ENCODE measurements at regions not wholly inside any gene's neighbourhood (a gene's known extent, or its start where the extent isn't known, plus 50 kb on each side); places are given as distances from the start of the nearest gene placed in this dataset.

DNA sequence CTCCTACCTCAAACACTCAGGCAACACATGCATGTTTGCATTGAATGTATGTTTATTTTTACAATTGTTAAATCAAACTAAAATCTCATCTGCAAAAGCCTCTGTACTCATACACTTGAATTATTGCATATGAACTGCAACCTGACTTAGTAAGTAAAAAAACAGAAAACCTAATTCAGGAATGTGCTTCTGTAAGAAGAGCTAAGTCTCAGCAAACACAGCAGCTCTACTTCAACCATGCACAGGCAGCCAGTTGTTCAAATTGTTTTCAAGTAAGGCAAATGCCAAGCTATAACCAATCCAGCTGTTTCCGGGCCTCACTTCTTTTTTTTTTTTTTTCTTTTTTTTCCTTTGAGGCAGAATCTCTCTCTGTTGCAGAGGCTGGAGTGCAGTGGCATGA is 93.5 kb upstream of the MALRD1 start:
- Histone ChIP-seq H3K4me3 (no peak overlapping the region), H3K4me1 (ENCODE audit: insufficient read depth) (no peaks in the 10 kb centered on the region), H3K9me3 (no peaks in the 10 kb centered on the region), H3K27ac (no peak overlapping the region), H3K27me3 (no peaks in the 10 kb centered on the region), H3K36me3 (no peaks in the 10 kb centered on the region)
- no peak for TF ChIP-seq EP300 (IDR thresholded peaks at IDR 0.05)
- TF ChIP-seq, protein P1, sequence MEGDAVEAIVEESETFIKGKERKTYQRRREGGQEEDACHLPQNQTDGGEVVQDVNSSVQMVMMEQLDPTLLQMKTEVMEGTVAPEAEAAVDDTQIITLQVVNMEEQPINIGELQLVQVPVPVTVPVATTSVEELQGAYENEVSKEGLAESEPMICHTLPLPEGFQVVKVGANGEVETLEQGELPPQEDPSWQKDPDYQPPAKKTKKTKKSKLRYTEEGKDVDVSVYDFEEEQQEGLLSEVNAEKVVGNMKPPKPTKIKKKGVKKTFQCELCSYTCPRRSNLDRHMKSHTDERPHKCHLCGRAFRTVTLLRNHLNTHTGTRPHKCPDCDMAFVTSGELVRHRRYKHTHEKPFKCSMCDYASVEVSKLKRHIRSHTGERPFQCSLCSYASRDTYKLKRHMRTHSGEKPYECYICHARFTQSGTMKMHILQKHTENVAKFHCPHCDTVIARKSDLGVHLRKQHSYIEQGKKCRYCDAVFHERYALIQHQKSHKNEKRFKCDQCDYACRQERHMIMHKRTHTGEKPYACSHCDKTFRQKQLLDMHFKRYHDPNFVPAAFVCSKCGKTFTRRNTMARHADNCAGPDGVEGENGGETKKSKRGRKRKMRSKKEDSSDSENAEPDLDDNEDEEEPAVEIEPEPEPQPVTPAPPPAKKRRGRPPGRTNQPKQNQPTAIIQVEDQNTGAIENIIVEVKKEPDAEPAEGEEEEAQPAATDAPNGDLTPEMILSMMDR (IDR thresholded peaks at IDR 0.05), result no peak
- TF ChIP-seq POLR2A (IDR thresholded peaks at IDR 0.05), result no peak
- WGBS, 3 donors, result 16 to 21% (median 17%) methylated on average over 1 of the region's 1 CpG
- intact Hi-C loops (cut with DNase I), result no loop called here
- DNase-seq, result no peak

DNA sequence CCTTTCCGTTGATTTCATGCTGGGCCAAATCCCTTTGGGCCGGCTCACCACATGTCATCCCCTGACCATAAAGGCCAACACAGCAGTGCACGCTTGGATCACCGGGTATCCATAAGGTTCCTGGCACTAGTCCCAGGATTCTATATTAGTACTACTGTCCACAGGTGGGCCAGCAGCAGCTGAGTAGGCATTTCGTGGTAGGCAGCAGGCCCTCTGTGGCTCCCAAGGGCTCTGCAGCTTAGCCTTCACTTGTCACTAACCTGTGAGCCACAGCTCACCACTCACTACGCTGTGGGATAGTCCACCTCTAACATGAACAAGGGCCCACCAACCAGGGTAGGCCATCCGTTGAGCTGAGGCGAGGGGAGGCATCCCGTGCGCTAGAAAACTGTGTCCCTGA is 89.2 kb upstream of the MALRD1 start:
- intact Hi-C loops (cut with DNase I), result no loop called here
- no peaks in the 10 kb centered on the region for H3K4me1 ChIP-seq (ENCODE audit: insufficient read depth)
- WGBS, 3 donors, result 85 to 90% (median 89%) methylated on average over 10 of the region's 10 CpGs
- no peaks in the 10 kb centered on the region for H3K9me3 ChIP-seq
- no peak for DNase-seq
- H3K27ac ChIP-seq, result no peak overlapping the region
- TF ChIP-seq, protein P1 (IDR thresholded peaks at IDR 0.05), result no peak
- TF ChIP-seq POLR2A (IDR thresholded peaks at IDR 0.05) (no peak), EP300 (IDR thresholded peaks at IDR 0.05) (no peak)
- H3K27me3 ChIP-seq, result no peaks in the 10 kb centered on the region
- no peak overlapping the region for H3K4me3 ChIP-seq
- H3K36me3 ChIP-seq, result no peaks in the 10 kb centered on the region

GRCh38 chr10:18960466-18961079 is 88.0 kb upstream of the MALRD1 start:
- Histone ChIP-seq H3K9me3 (no peaks in the 10 kb centered on the region), H3K27ac (no peak overlapping the region), H3K4me3 (no peak overlapping the region), H3K36me3 (no peaks in the 10 kb centered on the region), H3K4me1 (ENCODE audit: insufficient read depth) (no peaks in the 10 kb centered on the region), H3K27me3 (no peaks in the 10 kb centered on the region)
- intact Hi-C loops (cut with DNase I), result no loop called here
- no peak for DNase-seq
- TF ChIP-seq EP300 (IDR thresholded peaks at IDR 0.05) (no peak), POLR2A (IDR thresholded peaks at IDR 0.05) (no peak)
- TF ChIP-seq, protein P1 (IDR thresholded peaks at IDR 0.05), result no peak
- 87 to 88% (median 88%) methylated on average over 11 of the region's 11 CpGs for WGBS, 3 donors

GRCh38 chr10:18968159-18968558 is 80.4 kb upstream of the MALRD1 start:
- no peak overlapping the region for H3K4me3 ChIP-seq
- 53 to 64% (median 63%) methylated on average over 1 of the region's 1 CpG for WGBS, 3 donors
- intact Hi-C loops (cut with DNase I), result no loop called here
- no peak for TF ChIP-seq POLR2A (IDR thresholded peaks at IDR 0.05)
- TF ChIP-seq, protein P1 (IDR thresholded peaks at IDR 0.05), result no peak
- TF ChIP-seq EP300 (IDR thresholded peaks at IDR 0.05), result no peak
- no peaks in the 10 kb centered on the region for H3K9me3 ChIP-seq
- no peaks in the 10 kb centered on the region for H3K4me1 ChIP-seq (ENCODE audit: insufficient read depth)
- no peaks in the 10 kb centered on the region for H3K27me3 ChIP-seq
- no peak for DNase-seq
- H3K27ac ChIP-seq, result no peak overlapping the region
- no peaks in the 10 kb centered on the region for H3K36me3 ChIP-seq

Measured in ovary (tissue), 7 donors.